ENCODE measurements at regions not wholly inside any gene's neighbourhood (a gene's known extent, or its start where the extent isn't known, plus 50 kb on each side); places are given as distances from the start of the nearest gene placed in this dataset.

GRCh38 chr5:104049752-104050151 is 487.2 kb upstream of the NUDT12 start:
- TF ChIP-seq POLR2A (IDR thresholded peaks at IDR 0.05) (no peak), CTCF (IDR thresholded peaks at IDR 0.05) (no peak)

Measured in right lobe of liver (tissue), 4 donors.